NT2/D1 (cell line): ENCODE measurements at regions not wholly inside any gene's neighbourhood (a gene's known extent, or its start where the extent isn't known, plus 50 kb on each side); places are given as distances from the start of the nearest gene placed in this dataset.

ENCODE experiments used
- DNase-seq: peaks from one replicate; pipeline ENCODE4 v3.0.0-alpha.2; 2011; ENCODE audit warnings: low read depth, low spot score
- H3K27me3 ChIP-seq: 2 replicates; pipeline ENCODE4 v1.6.0; 2011; ENCODE audit warnings: mild to moderate bottlenecking; ENCODE audit not compliant: insufficient read length, insufficient read depth
- H3K36me3 ChIP-seq: 2 replicates; pipeline ENCODE4 v1.6.1; 2011; ENCODE audit warnings: mild to moderate bottlenecking, low read length, mixed read lengths; ENCODE audit not compliant: insufficient read depth, insufficient read length
- H3K4me1 ChIP-seq: 2 replicates; pipeline ENCODE4 v1.5.1; 2011; ENCODE audit not compliant: insufficient read depth, insufficient read length
- H3K4me3 ChIP-seq: 2 replicates; pipeline ENCODE4 v1.5.1; 2011; ENCODE audit warnings: low read depth; ENCODE audit not compliant: insufficient read length
- H3K9ac ChIP-seq: 2 replicates; pipeline ENCODE4 v1.6.0; 2011; ENCODE audit warnings: low read depth; ENCODE audit not compliant: insufficient read length
- H3K9me3 ChIP-seq: 2 replicates; pipeline ENCODE4 v1.5.1; 2011; ENCODE audit warnings: mild to moderate bottlenecking, low read length; ENCODE audit not compliant: insufficient read depth
- SUZ12 ChIP-seq: IDR thresholded peaks from 2 replicates; pipeline ENCODE4 v1.6.1; 2011; ENCODE audit not compliant: insufficient read length, insufficient read depth; ENCODE audit errors: extremely low read depth
- YY1 ChIP-seq: IDR thresholded peaks from 2 replicates; pipeline ENCODE4 v1.6.1; 2011; ENCODE audit not compliant: insufficient read length, insufficient read depth
- ZNF274 ChIP-seq: IDR thresholded peaks from 2 replicates; pipeline ENCODE4 v1.6.1; 2011; ENCODE audit warnings: mild to moderate bottlenecking, low read depth, low read length

DNA sequence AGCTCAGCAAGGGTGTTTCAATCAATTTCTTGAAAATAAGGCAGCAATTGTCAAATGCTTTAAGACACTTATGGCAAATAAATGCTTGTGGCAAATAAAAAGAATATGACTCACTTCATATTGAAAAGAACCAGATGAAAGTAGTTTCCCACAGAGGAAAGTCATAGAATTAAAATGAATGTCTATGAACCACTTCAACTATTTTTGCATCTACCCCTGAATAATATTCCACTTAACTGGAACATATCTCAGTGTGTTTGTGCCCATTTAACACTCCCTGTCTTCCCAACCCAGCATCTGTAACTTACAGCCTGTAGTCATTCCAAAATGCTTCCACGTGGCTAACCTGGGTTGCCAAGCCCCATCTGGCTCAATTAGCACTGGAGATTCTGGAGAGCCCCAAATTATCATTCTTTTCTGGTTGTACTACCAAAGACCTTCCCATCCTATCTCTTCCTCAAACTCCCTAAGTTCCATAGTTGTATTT lies 84.7 kb downstream of the FEM1C start:
- no peak overlapping the region for H3K4me3 ChIP-seq
- H3K9ac ChIP-seq: no peak overlapping the region
- TF ChIP-seq SUZ12 (no peak), ZNF274 (no peak), YY1 (no peak)
- no peaks in the 10 kb centered on the region for H3K9me3 ChIP-seq
- DNase-seq: no peak
- H3K36me3 ChIP-seq: no peaks in the 10 kb centered on the region
- no peaks in the 10 kb centered on the region for H3K27me3 ChIP-seq
- H3K4me1 ChIP-seq: no peaks in the 10 kb centered on the region

DNA sequence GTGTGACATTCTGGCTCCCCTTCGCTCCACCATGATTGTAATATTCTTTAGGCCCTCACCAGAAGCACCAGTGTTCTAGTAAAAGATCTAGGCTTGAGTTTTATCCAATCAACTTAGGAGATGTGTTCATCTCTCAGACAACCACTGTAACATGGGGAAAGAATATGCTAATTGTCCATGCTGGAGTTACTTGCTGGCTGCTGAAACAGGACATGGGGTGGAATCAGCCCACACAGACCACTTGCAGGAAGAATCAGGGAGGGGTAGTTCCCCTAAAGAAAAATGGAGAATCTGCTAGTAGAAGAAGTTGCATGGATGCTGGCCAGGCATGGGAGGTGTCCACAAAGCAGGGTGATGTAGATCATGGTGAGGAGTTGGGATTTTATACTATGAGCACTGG lies 86.2 kb downstream of the FEM1C start:
- Histone ChIP-seq H3K9ac (no peak overlapping the region), H3K36me3 (no peaks in the 10 kb centered on the region), H3K27me3 (no peaks in the 10 kb centered on the region), H3K4me3 (no peak overlapping the region), H3K9me3 (no peaks in the 10 kb centered on the region), H3K4me1 (no peaks in the 10 kb centered on the region)
- TF ChIP-seq SUZ12: no peak
- no peak for TF ChIP-seq YY1
- no peak for TF ChIP-seq ZNF274
- no peak for DNase-seq

DNA sequence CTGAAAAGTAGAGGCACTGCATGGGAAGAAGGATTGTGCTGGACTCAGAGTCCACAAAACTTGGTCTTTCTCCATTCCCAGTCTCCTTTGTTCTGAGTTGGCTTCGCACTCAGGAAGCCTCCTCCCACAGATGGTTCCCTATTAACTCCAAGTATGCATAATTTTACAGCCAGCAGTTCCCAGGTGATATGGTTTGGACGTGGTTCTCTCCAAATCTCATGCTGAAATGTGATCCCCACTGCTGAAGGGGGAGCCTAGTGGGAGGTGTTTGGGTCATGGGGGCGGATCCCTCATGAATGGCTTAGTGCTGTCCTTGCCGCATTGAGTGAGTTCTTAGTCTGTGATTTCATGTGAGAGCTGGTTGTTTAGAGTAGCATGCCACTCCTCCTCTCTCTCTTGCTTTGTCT lies 86.6 kb downstream of the FEM1C start:
- DNase-seq: no peak
- no peaks in the 10 kb centered on the region for H3K4me1 ChIP-seq

DNA sequence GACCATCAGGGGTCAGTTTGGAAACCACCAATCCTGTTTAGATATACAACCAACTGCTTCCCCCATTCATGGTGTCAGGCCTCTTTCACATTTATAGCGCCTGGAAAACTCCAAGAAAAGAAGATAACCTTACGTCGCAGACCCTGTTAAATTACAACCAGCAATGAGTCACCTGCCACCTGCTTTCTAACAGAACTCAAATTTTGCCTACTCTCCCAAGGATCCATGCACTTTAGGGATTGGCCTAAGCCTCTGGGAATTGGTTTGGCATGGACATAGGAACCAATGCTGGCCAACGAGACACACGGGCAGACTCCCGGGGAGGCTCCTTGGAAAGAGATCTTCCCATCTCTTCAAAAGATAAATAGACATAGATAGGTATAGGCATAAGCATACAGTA lies 87.0 kb downstream of the FEM1C start:
- H3K4me3 ChIP-seq: no peak overlapping the region
- no peaks in the 10 kb centered on the region for H3K4me1 ChIP-seq
- H3K9me3 ChIP-seq: no peaks in the 10 kb centered on the region
- no peaks in the 10 kb centered on the region for H3K27me3 ChIP-seq
- TF ChIP-seq SUZ12 (no peak), YY1 (no peak), ZNF274 (no peak)
- no peak for DNase-seq
- H3K9ac ChIP-seq: no peak overlapping the region
- H3K36me3 ChIP-seq: no peaks in the 10 kb centered on the region

More for the DNA sequence above, 86.6 kb downstream of the FEM1C start:
- TF ChIP-seq ZNF274: no peak
- no peak for TF ChIP-seq YY1
- TF ChIP-seq SUZ12: no peak
- H3K36me3 ChIP-seq: no peaks in the 10 kb centered on the region
- no peak overlapping the region for H3K4me3 ChIP-seq
- no peak overlapping the region for H3K9ac ChIP-seq
- no peaks in the 10 kb centered on the region for H3K27me3 ChIP-seq
- H3K9me3 ChIP-seq: no peaks in the 10 kb centered on the region

DNA sequence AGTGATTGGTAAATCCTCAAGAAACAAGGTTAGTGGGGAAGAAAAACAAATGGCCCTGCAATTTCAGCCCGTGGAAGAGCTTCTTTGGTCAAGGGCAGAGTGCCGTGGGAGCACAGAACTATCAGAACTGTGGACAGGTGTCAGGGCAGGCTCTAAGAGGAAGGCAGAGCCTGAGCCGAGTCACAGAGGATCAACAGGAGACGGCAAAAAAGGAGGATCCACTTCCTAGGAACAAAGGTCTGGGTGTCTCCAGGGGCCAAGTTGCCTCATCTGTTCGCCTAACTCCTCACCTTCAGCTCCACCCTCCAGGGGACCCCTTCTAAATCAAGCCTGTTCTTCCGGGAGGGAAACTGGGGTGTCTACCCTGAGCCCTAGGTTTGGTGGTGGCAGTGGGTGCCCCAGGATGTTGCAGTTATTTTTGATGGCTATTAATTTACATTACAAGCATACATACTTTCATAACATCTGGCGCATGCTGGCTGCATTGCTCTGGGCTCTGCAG lies 88.0 kb downstream of the FEM1C start:
- DNase-seq: no peak
- Histone ChIP-seq H3K4me3 (no peak overlapping the region), H3K9ac (no peak overlapping the region), H3K36me3 (no peaks in the 10 kb centered on the region), H3K4me1 (no peaks in the 10 kb centered on the region), H3K27me3 (no peaks in the 10 kb centered on the region), H3K9me3 (no peaks in the 10 kb centered on the region)
- no peak for TF ChIP-seq SUZ12
- TF ChIP-seq ZNF274: no peak
- TF ChIP-seq YY1: no peak

DNA sequence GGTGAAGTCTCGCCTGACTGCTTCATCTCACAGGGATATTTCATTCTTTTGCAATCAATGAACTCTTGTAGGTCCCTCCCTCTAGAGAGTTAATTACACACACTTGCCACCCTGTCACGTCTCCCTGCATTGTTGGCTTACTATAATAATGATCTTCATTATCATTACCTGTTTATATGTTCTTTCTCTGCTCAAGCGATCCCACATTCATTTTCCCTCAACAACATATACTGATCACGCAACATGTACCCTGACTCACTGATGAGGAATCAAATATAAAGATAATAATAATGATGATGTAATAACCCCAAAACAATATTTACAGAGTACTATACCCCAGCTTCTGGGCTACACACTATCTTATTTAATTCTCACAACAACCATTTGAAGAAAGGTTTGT lies 88.5 kb downstream of the FEM1C start:
- Histone ChIP-seq H3K27me3 (no peaks in the 10 kb centered on the region), H3K9ac (no peak overlapping the region), H3K36me3 (no peaks in the 10 kb centered on the region), H3K4me1 (no peaks in the 10 kb centered on the region), H3K9me3 (no peaks in the 10 kb centered on the region), H3K4me3 (no peak overlapping the region)
- TF ChIP-seq ZNF274: no peak
- no peak for TF ChIP-seq SUZ12
- TF ChIP-seq YY1: no peak
- DNase-seq: no peak

DNA sequence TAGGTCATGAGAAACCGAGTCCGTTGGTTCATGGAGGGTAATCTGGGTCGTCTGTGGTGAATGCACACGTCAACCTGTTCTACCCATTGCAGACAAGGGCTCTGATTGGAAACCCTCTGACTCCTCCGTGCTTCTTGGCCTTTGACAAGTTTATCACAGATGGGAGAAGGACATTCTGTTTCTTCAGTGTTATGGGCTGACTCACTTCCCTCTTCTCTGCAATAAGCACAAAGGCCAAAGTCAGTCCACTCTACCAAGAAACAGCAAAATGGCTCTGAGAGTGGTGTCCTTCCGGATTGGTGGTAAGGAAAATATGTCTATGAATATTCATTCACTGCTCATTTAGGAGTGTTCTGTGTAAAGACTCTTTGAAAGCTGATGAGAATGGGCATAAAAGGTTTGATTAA lies 89.3 kb downstream of the FEM1C start:
- no peak for DNase-seq
- H3K36me3 ChIP-seq: no peaks in the 10 kb centered on the region
- no peaks in the 10 kb centered on the region for H3K9me3 ChIP-seq
- TF ChIP-seq SUZ12 (no peak), YY1 (no peak), ZNF274 (no peak)
- no peaks in the 10 kb centered on the region for H3K4me1 ChIP-seq
- H3K4me3 ChIP-seq: no peak overlapping the region
- H3K9ac ChIP-seq: no peak overlapping the region
- no peaks in the 10 kb centered on the region for H3K27me3 ChIP-seq
